ENCODE measurements at regions not wholly inside any gene's neighbourhood (a gene's known extent, or its start where the extent isn't known, plus 50 kb on each side); places are given as distances from the start of the nearest gene placed in this dataset.

DNA sequence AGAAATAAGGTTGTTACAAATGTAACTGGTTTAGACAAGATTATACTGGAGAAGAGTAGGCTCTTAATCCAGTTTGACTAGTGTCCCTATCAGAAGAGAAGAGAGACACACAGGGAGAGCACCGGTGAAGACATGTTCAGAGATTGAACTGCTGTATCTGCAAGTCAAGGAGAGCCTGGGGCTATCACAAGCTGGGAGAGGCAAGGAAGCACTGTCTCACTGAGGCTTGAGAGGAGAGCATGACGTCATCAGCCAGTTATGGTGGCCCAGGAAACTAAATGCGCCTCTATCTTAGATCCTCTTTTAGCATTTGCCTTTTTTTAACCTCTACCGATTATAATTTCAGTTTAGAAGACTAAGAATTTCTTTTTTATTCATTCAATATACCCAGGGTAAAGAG lies 583.4 kb downstream of the TRAM1L1 start:
- ATAC-seq (no peak), DNase-seq (no peak)
- no peaks in the 10 kb centered on the region for H3K36me3 ChIP-seq (ENCODE audit: low read depth, low read length)
- H3K9me2 ChIP-seq (replicated peaks; ENCODE audit: low read length), result no peaks in the 10 kb centered on the region
- ChIA-PET CTCF (no interaction called here), POLR2A (ENCODE audit: unreplicated experiment) (no interaction called here)
- H3K4me1 ChIP-seq (ENCODE audit: insufficient read depth, low read length), result no peaks in the 10 kb centered on the region
- no peaks in the 10 kb centered on the region for H4K20me1 ChIP-seq (ENCODE audit: low read length)
- H2AFZ ChIP-seq (ENCODE audit: low read length), result no peak overlapping the region
- H3K4me2 ChIP-seq (ENCODE audit: low read length), result no peak overlapping the region
- no peak overlapping the region for H3K27ac ChIP-seq (ENCODE audit: low read length)
- H3F3A ChIP-seq (ENCODE audit: low read length, unreplicated experiment), result no peaks in the 10 kb centered on the region
- no peak for TF ChIP-seq EZH2phosphoT487 (IDR thresholded peaks at IDR 0.05; ENCODE audit: borderline replicate concordance, low read length)
- TF ChIP-seq, protein P1, sequence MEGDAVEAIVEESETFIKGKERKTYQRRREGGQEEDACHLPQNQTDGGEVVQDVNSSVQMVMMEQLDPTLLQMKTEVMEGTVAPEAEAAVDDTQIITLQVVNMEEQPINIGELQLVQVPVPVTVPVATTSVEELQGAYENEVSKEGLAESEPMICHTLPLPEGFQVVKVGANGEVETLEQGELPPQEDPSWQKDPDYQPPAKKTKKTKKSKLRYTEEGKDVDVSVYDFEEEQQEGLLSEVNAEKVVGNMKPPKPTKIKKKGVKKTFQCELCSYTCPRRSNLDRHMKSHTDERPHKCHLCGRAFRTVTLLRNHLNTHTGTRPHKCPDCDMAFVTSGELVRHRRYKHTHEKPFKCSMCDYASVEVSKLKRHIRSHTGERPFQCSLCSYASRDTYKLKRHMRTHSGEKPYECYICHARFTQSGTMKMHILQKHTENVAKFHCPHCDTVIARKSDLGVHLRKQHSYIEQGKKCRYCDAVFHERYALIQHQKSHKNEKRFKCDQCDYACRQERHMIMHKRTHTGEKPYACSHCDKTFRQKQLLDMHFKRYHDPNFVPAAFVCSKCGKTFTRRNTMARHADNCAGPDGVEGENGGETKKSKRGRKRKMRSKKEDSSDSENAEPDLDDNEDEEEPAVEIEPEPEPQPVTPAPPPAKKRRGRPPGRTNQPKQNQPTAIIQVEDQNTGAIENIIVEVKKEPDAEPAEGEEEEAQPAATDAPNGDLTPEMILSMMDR (conservative IDR thresholded peaks at IDR 0.05; ENCODE audit: low read depth, low read length), result no peak
- no peak for TF ChIP-seq EZH2 (IDR thresholded peaks at IDR 0.05; ENCODE audit: low read length, unreplicated experiment)
- H3K4me3 ChIP-seq (ENCODE audit: low read length), result no peak overlapping the region
- intact Hi-C loops (cut with micrococcal nuclease), result no loop called here
- no TSS peak for BruUV-seq (replicated peaks)
- H3K9ac ChIP-seq (ENCODE audit: low read length), result no peak overlapping the region
- no peaks in the 10 kb centered on the region for H3K79me2 ChIP-seq (ENCODE audit: low read length)
- H3K9me3 ChIP-seq (ENCODE audit: low read length), result no peaks in the 10 kb centered on the region
- H3K27me3 ChIP-seq (ENCODE audit: low read length), result no peaks in the 10 kb centered on the region

DNA sequence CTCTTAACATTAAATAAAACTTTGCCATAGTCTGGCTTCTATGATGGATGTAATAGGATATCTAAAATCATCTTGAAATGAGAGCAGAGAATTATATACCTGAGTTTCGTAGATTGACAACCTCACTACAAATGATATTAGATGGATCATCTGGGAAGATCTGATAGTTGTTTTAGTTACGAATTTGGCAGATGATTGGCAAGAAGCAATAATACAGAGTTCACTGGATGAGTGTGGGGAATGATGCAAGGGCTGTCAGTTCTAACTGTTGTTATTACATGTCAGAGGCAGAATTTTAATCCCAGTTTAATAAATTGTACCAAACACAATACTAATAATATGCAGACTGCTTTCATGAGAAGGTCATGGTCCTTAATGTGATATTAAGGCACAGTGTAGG lies 585.2 kb downstream of the TRAM1L1 start:
- Histone ChIP-seq H3K9me3 (ENCODE audit: low read length) (no peaks in the 10 kb centered on the region), H3K27me3 (ENCODE audit: low read length) (no peaks in the 10 kb centered on the region), H3K36me3 (ENCODE audit: low read depth, low read length) (no peaks in the 10 kb centered on the region), H3F3A (ENCODE audit: low read length, unreplicated experiment) (no peaks in the 10 kb centered on the region), H3K4me2 (ENCODE audit: low read length) (no peak overlapping the region), H2AFZ (ENCODE audit: low read length) (no peak overlapping the region), H3K9me2 (replicated peaks; ENCODE audit: low read length) (no peaks in the 10 kb centered on the region), H3K79me2 (ENCODE audit: low read length) (no peaks in the 10 kb centered on the region), H3K9ac (ENCODE audit: low read length) (no peak overlapping the region), H4K20me1 (ENCODE audit: low read length) (no peaks in the 10 kb centered on the region), H3K27ac (ENCODE audit: low read length) (no peak overlapping the region), H3K4me1 (ENCODE audit: insufficient read depth, low read length) (no peaks in the 10 kb centered on the region), H3K4me3 (ENCODE audit: low read length) (no peak overlapping the region)
- DNase-seq, result no peak
- POLR2A ChIA-PET (ENCODE audit: unreplicated experiment), result no interaction called here
- CTCF ChIA-PET, result no interaction called here
- BruUV-seq (replicated peaks), result no TSS peak
- intact Hi-C loops (cut with micrococcal nuclease), result no loop called here
- no peak for TF ChIP-seq EZH2phosphoT487 (IDR thresholded peaks at IDR 0.05; ENCODE audit: borderline replicate concordance, low read length)
- no peak for ATAC-seq

DNA sequence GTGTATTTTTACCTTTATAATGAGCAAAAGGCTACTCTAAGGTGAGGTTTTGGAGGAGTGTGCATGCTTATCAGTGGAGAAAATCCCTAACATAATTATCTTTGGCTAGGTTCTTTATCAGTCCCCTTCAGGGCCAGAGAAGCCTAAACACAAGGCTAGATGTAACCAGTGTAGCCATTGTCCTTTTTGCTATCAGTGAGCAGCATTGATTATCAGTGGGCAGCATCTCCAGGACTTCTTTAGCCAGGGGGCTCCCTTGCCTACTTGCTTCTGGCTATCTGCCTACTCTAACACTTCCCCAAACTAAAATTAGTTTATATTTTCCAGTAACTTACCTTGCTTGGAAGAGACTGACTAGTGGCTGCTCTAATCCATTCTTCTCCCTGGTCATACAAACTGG lies 595.6 kb downstream of the TRAM1L1 start:
- no peaks in the 10 kb centered on the region for H3K9me3 ChIP-seq (ENCODE audit: low read length)
- no peak overlapping the region for H3K4me2 ChIP-seq (ENCODE audit: low read length)
- H2AFZ ChIP-seq (ENCODE audit: low read length), result no peak overlapping the region
- no peaks in the 10 kb centered on the region for H3K4me1 ChIP-seq (ENCODE audit: insufficient read depth, low read length)
- no peaks in the 10 kb centered on the region for H3K79me2 ChIP-seq (ENCODE audit: low read length)
- CTCF ChIA-PET, result no interaction called here
- H3K27ac ChIP-seq (ENCODE audit: low read length), result no peak overlapping the region
- H3K27me3 ChIP-seq (ENCODE audit: low read length), result no peaks in the 10 kb centered on the region
- BruUV-seq (replicated peaks), result no TSS peak
- H3K36me3 ChIP-seq (ENCODE audit: low read depth, low read length), result no peaks in the 10 kb centered on the region
- intact Hi-C loops (cut with micrococcal nuclease), result no loop called here
- H4K20me1 ChIP-seq (ENCODE audit: low read length), result no peaks in the 10 kb centered on the region
- no peak for ATAC-seq
- no peak overlapping the region for H3K9ac ChIP-seq (ENCODE audit: low read length)
- no peak for DNase-seq
- TF ChIP-seq, protein P1 (conservative IDR thresholded peaks at IDR 0.05; ENCODE audit: low read depth, low read length), result no peak
- TF ChIP-seq EZH2phosphoT487 (IDR thresholded peaks at IDR 0.05; ENCODE audit: borderline replicate concordance, low read length) (no peak), EZH2 (IDR thresholded peaks at IDR 0.05; ENCODE audit: low read length, unreplicated experiment) (no peak)
- H3F3A ChIP-seq (ENCODE audit: low read length, unreplicated experiment), result no peaks in the 10 kb centered on the region
- POLR2A ChIA-PET (ENCODE audit: unreplicated experiment), result no interaction called here
- H3K4me3 ChIP-seq (ENCODE audit: low read length), result no peak overlapping the region
- no peaks in the 10 kb centered on the region for H3K9me2 ChIP-seq (replicated peaks; ENCODE audit: low read length)

Measured in PC-3 (cell line).